ENCODE measurements at regions not wholly inside any gene's neighbourhood (a gene's known extent, or its start where the extent isn't known, plus 50 kb on each side); places are given as distances from the start of the nearest gene placed in this dataset.
A peak's percentile ranks its signal among the peaks of the same experiment; 100 is the strongest.

GRCh38 chr3:22117751-22118346, 366.8 kb upstream of the ZNF385D start:
- DNase-seq, result peak; percentile 47

- no peak for DNase-seq
Observed at GRCh38 chr3:22118542-22118941, 367.5 kb upstream of the ZNF385D start.

GRCh38 chr3:22121068-22121701, 370.2 kb upstream of the ZNF385D start:
- no peak for DNase-seq

- no peak for DNase-seq
Observed at GRCh38 chr3:22122567-22122966, 371.6 kb upstream of the ZNF385D start.

GRCh38 chr3:22129101-22129500, 378.1 kb upstream of the ZNF385D start:
- no peak for DNase-seq

- DNase-seq, result no peak
Observed at GRCh38 chr3:22141769-22142168, 390.8 kb upstream of the ZNF385D start.

GRCh38 chr3:22147161-22147560, 396.2 kb upstream of the ZNF385D start:
- no peak for DNase-seq

- no peak for DNase-seq
Observed at GRCh38 chr3:22156868-22157267, 405.9 kb upstream of the ZNF385D start.

- no peak for DNase-seq
Observed at GRCh38 chr3:22157848-22158247, 406.8 kb upstream of the ZNF385D start.

GRCh38 chr3:22159004-22159695, 408.1 kb upstream of the ZNF385D start:
- no peak for DNase-seq

- DNase-seq, result no peak
Observed at GRCh38 chr3:22161315-22161714, 410.3 kb upstream of the ZNF385D start.

GRCh38 chr3:22170370-22170769, 419.4 kb upstream of the ZNF385D start:
- no peak for DNase-seq

GRCh38 chr3:22172964-22173363, 422.0 kb upstream of the ZNF385D start:
- no peak for DNase-seq

- no peak for DNase-seq
Observed at GRCh38 chr3:22175947-22176346, 424.9 kb upstream of the ZNF385D start.

GRCh38 chr3:22176911-22177310, 425.9 kb upstream of the ZNF385D start:
- no peak for DNase-seq

- no peak for DNase-seq
Observed at GRCh38 chr3:22189616-22190015, 438.6 kb upstream of the ZNF385D start.

GRCh38 chr3:22199095-22199494, 448.1 kb upstream of the ZNF385D start:
- no peak for DNase-seq

GRCh38 chr3:22208844-22209243, 457.8 kb upstream of the ZNF385D start:
- DNase-seq, result no peak

GRCh38 chr3:22209578-22209977, 458.6 kb upstream of the ZNF385D start:
- no peak for DNase-seq

GRCh38 chr3:22210693-22211092, 459.7 kb upstream of the ZNF385D start:
- no peak for DNase-seq

- DNase-seq, result no peak
Observed at GRCh38 chr3:22216601-22217000, 465.6 kb upstream of the ZNF385D start.

GRCh38 chr3:22225161-22225560, 474.2 kb upstream of the ZNF385D start:
- DNase-seq, result no peak

GRCh38 chr3:22228705-22229104, 477.7 kb upstream of the ZNF385D start:
- no peak for DNase-seq

- DNase-seq, result no peak
Observed at GRCh38 chr3:22231061-22231460, 480.1 kb upstream of the ZNF385D start.
